ENCODE measurements at regions not wholly inside any gene's neighbourhood (a gene's known extent, or its start where the extent isn't known, plus 50 kb on each side); places are given as distances from the start of the nearest gene placed in this dataset.

- no peak for TF ChIP-seq CTCF (IDR thresholded peaks at IDR 0.05)
- no peak for TF ChIP-seq POLR2A (IDR thresholded peaks at IDR 0.05)
- TF ChIP-seq EP300 (IDR thresholded peaks at IDR 0.05), result no peak
These were observed 54.7 kb upstream of the TRPM1 start for GRCh38 chr15:31156226-31156625.

Measured in ovary (tissue), 3 donors.